K562 (cell line): ENCODE measurements at regions not wholly inside any gene's neighbourhood (a gene's known extent, or its start where the extent isn't known, plus 50 kb on each side); places are given as distances from the start of the nearest gene placed in this dataset.

Experiments
- CXXC5 ChIP-seq: fragments of 250-450 bp; sonication (Bioruptor Pico); IDR thresholded peaks from 2 replicates; pipeline ENCODE4 v1.8.0; 2022; ENCODE audit warnings: inconsistent platforms, mild to moderate bottlenecking, moderate library complexity
- DDX20 ChIP-seq: fragments of 450-650 bp; IDR thresholded peaks from 2 replicates; pipeline ENCODE4 v1.6.1; 2016; ENCODE audit warnings: missing genetic modification characterization, low read depth, mild to moderate bottlenecking, missing compliant biosample characterization, moderate library complexity
- E2F3 ChIP-seq: fragments of 250-450 bp; sonication (Bioruptor Pico); IDR thresholded peaks from 2 replicates; pipeline ENCODE4 v1.4.0; 2020; ENCODE audit warnings: mild to moderate bottlenecking
- HDGF ChIP-seq: fragments of 450-650 bp; IDR thresholded peaks from 2 replicates; pipeline ENCODE4 v1.6.1; 2016
- NRF1 ChIP-seq, 2 experiments: fragments of 450-650 bp; IDR thresholded peaks in 1 of 2; conservative IDR thresholded peaks in 1 of 2; 2 replicates each; pipeline ENCODE4 v1.6.1; 2014; ENCODE audit warnings: mild to moderate bottlenecking in 2 of 2
- POLR2A ChIP-seq: fragments of 450-650 bp; conservative IDR thresholded peaks from 2 replicates; pipeline ENCODE4 v1.6.1; 2016
- SLC30A9 ChIP-seq: fragments of 250-450 bp; sonication (Bioruptor Pico); IDR thresholded peaks from 2 replicates; pipeline ENCODE4 v1.8.0; 2022; ENCODE audit warnings: mild to moderate bottlenecking, moderate library complexity
- SMAD4 ChIP-seq: fragments of 250-450 bp; sonication (Bioruptor Pico); conservative IDR thresholded peaks from 2 replicates; pipeline ENCODE4 v1.8.0; 2021; ENCODE audit warnings: inconsistent platforms, mild to moderate bottlenecking, moderate library complexity
- TEAD4 ChIP-seq, 2 experiments: sonication (generic) in 1 of 2; formaldehyde crosslinking in 1 of 2; IDR thresholded peaks; 2 replicates each; pipeline versions ENCODE4 v1.6.1 to v1.8.0; 2012 to 2022; ENCODE audit warnings: borderline replicate concordance in 1 of 2, inconsistent platforms in 1 of 2, low read length in 1 of 2, mild to moderate bottlenecking in 1 of 2, missing genetic modification reagents in 1 of 2
- XRCC5 ChIP-seq: fragments of 200-400 bp; formaldehyde crosslinking; IDR thresholded peaks from 2 replicates; pipeline ENCODE4 v1.6.1; 2017; ENCODE audit warnings: low read depth, mild to moderate bottlenecking, low read length
- TF ChIP-seq, protein P1 (sequence below), 2 experiments: IDR thresholded peaks in 1 of 2; conservative IDR thresholded peaks in 1 of 2; 2 replicates each; pipeline ENCODE4 v1.6.1; 2016; ENCODE audit warnings: low read depth in 2 of 2, mild to moderate bottlenecking in 1 of 2, missing compliant biosample characterization in 1 of 2, missing genetic modification characterization in 1 of 2, moderate library complexity in 1 of 2
- TF ChIP-seq, protein P2 (sequence below), 2 experiments: fragments of 450-650 bp; formaldehyde crosslinking in 1 of 2; IDR thresholded peaks; 2 replicates each; pipeline versions ENCODE4 v1.4.0 to v1.6.1; 2014 to 2020; ENCODE audit warnings: mild to moderate bottlenecking in 2 of 2, borderline replicate concordance in 1 of 2, low read depth in 1 of 2
- TF ChIP-seq, protein P3 (sequence below): fragments of 450-650 bp; IDR thresholded peaks from 2 replicates; pipeline ENCODE4 v1.6.1; 2016; ENCODE audit warnings: mild to moderate bottlenecking

DNA sequence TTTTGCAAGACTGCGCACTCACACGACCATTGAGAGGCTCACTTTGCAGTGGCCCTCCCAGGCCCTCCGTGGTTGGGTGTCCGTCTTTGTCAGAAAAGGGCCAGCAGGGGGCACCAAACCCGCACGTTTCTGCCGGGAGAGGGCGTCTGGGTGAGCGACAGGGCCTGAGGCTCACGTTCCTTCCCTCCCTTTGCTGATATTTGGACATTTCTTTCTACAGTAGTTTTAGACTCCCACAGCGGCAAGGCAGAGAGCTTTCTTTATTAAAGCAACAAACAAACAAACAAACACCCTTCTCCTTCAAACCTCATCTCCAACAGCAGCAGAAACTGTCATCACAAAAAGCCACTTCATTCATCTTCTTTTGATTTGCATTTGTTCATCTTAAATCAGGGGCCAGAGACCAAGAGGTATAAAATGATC is 79.2 kb upstream of the WDR26 start (continued):
- TF ChIP-seq, protein P1, sequence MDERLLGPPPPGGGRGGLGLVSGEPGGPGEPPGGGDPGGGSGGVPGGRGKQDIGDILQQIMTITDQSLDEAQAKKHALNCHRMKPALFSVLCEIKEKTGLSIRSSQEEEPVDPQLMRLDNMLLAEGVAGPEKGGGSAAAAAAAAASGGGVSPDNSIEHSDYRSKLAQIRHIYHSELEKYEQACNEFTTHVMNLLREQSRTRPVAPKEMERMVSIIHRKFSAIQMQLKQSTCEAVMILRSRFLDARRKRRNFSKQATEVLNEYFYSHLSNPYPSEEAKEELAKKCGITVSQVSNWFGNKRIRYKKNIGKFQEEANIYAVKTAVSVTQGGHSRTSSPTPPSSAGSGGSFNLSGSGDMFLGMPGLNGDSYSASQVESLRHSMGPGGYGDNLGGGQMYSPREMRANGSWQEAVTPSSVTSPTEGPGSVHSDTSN (CRISPR knock-in tag; IDR thresholded peaks at IDR 0.05; ENCODE audit: low read depth) = peak; percentile 60
- TF ChIP-seq, protein P1 (tag; conservative IDR thresholded peaks at IDR 0.05; ENCODE audit: low read depth) = peak; percentile 80
- peak; percentile 50; the same call in 1 of the 2 replicates for TF ChIP-seq SMAD4 (CRISPR knock-in tag)
- TF ChIP-seq DDX20 = no peak
- 0 out of 2 replicates have a peak, but pooled peaks have one; percentile 10 for TF ChIP-seq TEAD4 (IDR thresholded peaks at IDR 0.05; ENCODE audit: low read length)
- TF ChIP-seq TEAD4 (CRISPR knock-in tag; IDR thresholded peaks at IDR 0.05; ENCODE audit: borderline replicate concordance) = no peak
- TF ChIP-seq HDGF = 0 out of 2 replicates have a peak, but pooled peaks have one; percentile 39
- TF ChIP-seq SLC30A9 (CRISPR knock-in tag) = no peak
- TF ChIP-seq CXXC5 = peak; percentile 49; the same call in 1 of the 2 replicates
- peak; percentile 23; the same call in 1 of the 2 replicates for TF ChIP-seq E2F3 (CRISPR knock-in tag)
- peak; percentile 77; the same call in 1 of the 2 replicates for TF ChIP-seq XRCC5
- TF ChIP-seq, protein P2, sequence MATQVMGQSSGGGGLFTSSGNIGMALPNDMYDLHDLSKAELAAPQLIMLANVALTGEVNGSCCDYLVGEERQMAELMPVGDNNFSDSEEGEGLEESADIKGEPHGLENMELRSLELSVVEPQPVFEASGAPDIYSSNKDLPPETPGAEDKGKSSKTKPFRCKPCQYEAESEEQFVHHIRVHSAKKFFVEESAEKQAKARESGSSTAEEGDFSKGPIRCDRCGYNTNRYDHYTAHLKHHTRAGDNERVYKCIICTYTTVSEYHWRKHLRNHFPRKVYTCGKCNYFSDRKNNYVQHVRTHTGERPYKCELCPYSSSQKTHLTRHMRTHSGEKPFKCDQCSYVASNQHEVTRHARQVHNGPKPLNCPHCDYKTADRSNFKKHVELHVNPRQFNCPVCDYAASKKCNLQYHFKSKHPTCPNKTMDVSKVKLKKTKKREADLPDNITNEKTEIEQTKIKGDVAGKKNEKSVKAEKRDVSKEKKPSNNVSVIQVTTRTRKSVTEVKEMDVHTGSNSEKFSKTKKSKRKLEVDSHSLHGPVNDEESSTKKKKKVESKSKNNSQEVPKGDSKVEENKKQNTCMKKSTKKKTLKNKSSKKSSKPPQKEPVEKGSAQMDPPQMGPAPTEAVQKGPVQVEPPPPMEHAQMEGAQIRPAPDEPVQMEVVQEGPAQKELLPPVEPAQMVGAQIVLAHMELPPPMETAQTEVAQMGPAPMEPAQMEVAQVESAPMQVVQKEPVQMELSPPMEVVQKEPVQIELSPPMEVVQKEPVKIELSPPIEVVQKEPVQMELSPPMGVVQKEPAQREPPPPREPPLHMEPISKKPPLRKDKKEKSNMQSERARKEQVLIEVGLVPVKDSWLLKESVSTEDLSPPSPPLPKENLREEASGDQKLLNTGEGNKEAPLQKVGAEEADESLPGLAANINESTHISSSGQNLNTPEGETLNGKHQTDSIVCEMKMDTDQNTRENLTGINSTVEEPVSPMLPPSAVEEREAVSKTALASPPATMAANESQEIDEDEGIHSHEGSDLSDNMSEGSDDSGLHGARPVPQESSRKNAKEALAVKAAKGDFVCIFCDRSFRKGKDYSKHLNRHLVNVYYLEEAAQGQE (IDR thresholded peaks at IDR 0.05; ENCODE audit: borderline replicate concordance) = peak; percentile 92
- TF ChIP-seq, protein P2 (CRISPR knock-in tag; IDR thresholded peaks at IDR 0.05; ENCODE audit: low read depth) = no peak
- TF ChIP-seq, protein P3, sequence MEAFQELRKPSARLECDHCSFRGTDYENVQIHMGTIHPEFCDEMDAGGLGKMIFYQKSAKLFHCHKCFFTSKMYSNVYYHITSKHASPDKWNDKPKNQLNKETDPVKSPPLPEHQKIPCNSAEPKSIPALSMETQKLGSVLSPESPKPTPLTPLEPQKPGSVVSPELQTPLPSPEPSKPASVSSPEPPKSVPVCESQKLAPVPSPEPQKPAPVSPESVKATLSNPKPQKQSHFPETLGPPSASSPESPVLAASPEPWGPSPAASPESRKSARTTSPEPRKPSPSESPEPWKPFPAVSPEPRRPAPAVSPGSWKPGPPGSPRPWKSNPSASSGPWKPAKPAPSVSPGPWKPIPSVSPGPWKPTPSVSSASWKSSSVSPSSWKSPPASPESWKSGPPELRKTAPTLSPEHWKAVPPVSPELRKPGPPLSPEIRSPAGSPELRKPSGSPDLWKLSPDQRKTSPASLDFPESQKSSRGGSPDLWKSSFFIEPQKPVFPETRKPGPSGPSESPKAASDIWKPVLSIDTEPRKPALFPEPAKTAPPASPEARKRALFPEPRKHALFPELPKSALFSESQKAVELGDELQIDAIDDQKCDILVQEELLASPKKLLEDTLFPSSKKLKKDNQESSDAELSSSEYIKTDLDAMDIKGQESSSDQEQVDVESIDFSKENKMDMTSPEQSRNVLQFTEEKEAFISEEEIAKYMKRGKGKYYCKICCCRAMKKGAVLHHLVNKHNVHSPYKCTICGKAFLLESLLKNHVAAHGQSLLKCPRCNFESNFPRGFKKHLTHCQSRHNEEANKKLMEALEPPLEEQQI = peak; percentile 38; the same call in 1 of the 2 replicates
- TF ChIP-seq NRF1 (conservative IDR thresholded peaks at IDR 0.05 in 1 of 2, IDR thresholded peaks at IDR 0.05 in 1 of 2) = 0 out of 4 replicates have a peak, but pooled peaks of 1 of the 2 experiments have one; percentile 25
- no peak for TF ChIP-seq POLR2A
